ENCODE measurements at regions not wholly inside any gene's neighbourhood (a gene's known extent, or its start where the extent isn't known, plus 50 kb on each side); places are given as distances from the start of the nearest gene placed in this dataset.

DNA sequence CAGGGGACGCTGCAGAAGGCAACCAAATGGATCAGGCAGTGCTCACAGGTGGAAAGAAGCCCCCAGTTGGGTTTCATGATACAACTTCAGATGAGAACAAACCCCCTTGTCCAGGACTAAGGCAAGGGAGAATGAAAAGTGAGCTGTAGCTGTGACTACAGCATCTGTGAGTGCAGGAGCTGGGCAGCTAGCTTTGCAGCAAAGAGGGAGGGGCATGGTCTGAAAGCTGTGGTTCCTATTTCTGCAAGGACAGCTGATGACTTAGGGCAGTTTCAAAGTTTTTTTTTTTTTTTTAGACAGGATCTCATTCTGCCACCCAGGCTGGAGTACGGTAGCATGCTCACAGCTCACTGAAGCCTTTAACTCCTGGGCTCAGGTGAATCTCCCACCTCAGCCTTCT lies 1317.4 kb upstream of the DIAPH2 start:
- Histone ChIP-seq H3K4me3 (no peak overlapping the region), H3K36me3 (no peaks in the 10 kb centered on the region), H3K9me3 (no peaks in the 10 kb centered on the region), H3K27ac (no peak overlapping the region), H3K27me3 (no peaks in the 10 kb centered on the region), H3K4me1 (no peaks in the 10 kb centered on the region)
- 82 to 96% methylated on average over 2 of the region's 2 CpGs for WGBS, 2 donors
- DNase-seq (ENCODE audit: low spot score in 2 of 2): no peak
- TF ChIP-seq EP300 (IDR thresholded peaks at IDR 0.05) (no peak), POLR2A (IDR thresholded peaks at IDR 0.05) (no peak)
- TF ChIP-seq, protein P1, sequence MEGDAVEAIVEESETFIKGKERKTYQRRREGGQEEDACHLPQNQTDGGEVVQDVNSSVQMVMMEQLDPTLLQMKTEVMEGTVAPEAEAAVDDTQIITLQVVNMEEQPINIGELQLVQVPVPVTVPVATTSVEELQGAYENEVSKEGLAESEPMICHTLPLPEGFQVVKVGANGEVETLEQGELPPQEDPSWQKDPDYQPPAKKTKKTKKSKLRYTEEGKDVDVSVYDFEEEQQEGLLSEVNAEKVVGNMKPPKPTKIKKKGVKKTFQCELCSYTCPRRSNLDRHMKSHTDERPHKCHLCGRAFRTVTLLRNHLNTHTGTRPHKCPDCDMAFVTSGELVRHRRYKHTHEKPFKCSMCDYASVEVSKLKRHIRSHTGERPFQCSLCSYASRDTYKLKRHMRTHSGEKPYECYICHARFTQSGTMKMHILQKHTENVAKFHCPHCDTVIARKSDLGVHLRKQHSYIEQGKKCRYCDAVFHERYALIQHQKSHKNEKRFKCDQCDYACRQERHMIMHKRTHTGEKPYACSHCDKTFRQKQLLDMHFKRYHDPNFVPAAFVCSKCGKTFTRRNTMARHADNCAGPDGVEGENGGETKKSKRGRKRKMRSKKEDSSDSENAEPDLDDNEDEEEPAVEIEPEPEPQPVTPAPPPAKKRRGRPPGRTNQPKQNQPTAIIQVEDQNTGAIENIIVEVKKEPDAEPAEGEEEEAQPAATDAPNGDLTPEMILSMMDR (IDR thresholded peaks at IDR 0.05): no peak

DNA sequence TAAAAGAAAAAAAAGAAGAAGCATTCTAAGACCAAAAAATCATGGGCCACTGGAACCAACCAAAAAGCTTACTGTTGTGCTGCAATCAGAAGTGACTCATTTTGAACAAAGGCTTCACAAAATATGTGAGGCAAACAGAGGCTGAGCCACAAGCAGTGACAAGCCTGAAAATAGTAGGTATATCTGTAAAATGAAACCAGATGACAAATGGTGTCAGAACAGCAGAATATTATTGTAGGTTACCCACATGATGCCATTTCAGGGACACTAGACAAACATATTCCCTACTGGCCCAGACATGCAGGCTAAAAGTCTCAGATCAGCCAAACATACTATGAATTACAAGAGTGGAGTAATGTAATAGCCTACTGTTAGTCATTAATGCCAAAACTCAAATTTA lies 1301.8 kb upstream of the DIAPH2 start:
- H3K27ac ChIP-seq: no peak overlapping the region
- H3K9me3 ChIP-seq: no peaks in the 10 kb centered on the region
- DNase-seq (ENCODE audit: low spot score in 2 of 2): no peak
- H3K27me3 ChIP-seq: peaks cover 0 to 4% of the 10 kb centered on the region in 2 donors
- no peaks in the 10 kb centered on the region for H3K4me1 ChIP-seq
- TF ChIP-seq, protein P1 (IDR thresholded peaks at IDR 0.05): no peak
- TF ChIP-seq POLR2A (IDR thresholded peaks at IDR 0.05) (no peak), EP300 (IDR thresholded peaks at IDR 0.05) (no peak)
- no peaks in the 10 kb centered on the region for H3K36me3 ChIP-seq
- no peak overlapping the region for H3K4me3 ChIP-seq

DNA sequence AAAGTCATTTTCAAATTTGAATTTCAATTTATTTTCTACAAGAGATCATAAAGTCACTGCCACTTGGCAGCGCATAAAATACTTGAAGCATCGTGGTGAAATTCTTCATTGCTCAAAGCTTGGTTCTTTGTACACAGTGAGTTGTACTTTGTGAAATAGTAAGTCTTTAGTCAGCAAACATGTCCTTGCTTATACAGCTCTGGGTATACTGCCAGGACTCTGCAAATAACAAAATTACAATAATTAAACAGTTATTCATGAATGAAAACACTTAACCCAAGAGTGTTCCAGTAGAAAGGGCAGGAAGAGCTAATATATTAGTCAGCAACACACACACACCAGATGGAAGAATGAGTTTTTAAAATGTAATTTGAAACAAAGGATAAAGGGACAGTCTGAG lies 1300.9 kb upstream of the DIAPH2 start:
- no peaks in the 10 kb centered on the region for H3K4me1 ChIP-seq
- H3K27me3 ChIP-seq: no peaks in the 10 kb centered on the region
- H3K27ac ChIP-seq: no peak overlapping the region
- H3K4me3 ChIP-seq: no peak overlapping the region
- H3K36me3 ChIP-seq: no peaks in the 10 kb centered on the region
- DNase-seq (ENCODE audit: low spot score in 2 of 2): no peak
- WGBS, 2 donors: 40 to 52% methylated on average over 2 of the region's 2 CpGs
- no peaks in the 10 kb centered on the region for H3K9me3 ChIP-seq
- TF ChIP-seq POLR2A (IDR thresholded peaks at IDR 0.05): no peak
- TF ChIP-seq EP300 (IDR thresholded peaks at IDR 0.05): no peak
- TF ChIP-seq, protein P1 (IDR thresholded peaks at IDR 0.05): no peak

DNA sequence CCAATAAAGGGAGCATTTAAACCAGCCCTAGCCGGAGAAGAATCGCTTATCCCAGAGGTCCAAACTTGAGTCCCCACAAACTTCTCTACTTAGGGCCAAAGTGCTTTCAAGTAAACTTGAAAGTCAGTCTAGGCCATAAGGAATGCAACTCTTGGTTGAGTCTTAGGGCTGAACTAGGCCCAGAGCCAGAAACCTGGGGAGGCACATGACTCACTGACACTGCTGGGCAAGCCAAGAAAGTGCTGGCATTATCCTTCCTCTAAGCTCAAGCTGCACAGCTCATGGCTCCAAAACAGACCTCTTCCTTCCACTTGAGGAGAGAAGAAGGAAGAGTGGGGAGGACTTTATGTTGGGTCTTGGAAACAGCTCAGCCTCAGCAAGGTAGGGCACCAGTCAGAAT lies 1257.3 kb upstream of the DIAPH2 start:
- TF ChIP-seq POLR2A (IDR thresholded peaks at IDR 0.05) (no peak), EP300 (IDR thresholded peaks at IDR 0.05) (no peak)
- TF ChIP-seq, protein P1 (IDR thresholded peaks at IDR 0.05): no peak
- DNase-seq (ENCODE audit: low spot score in 2 of 2): no peak
- no peaks in the 10 kb centered on the region for H3K4me1 ChIP-seq
- no peak overlapping the region for H3K27ac ChIP-seq
- no peaks in the 10 kb centered on the region for H3K9me3 ChIP-seq
- H3K27me3 ChIP-seq: no peaks in the 10 kb centered on the region
- no peak overlapping the region for H3K4me3 ChIP-seq
- H3K36me3 ChIP-seq: no peaks in the 10 kb centered on the region
- 86 to 87% methylated on average over 2 of the region's 2 CpGs for WGBS, 2 donors

DNA sequence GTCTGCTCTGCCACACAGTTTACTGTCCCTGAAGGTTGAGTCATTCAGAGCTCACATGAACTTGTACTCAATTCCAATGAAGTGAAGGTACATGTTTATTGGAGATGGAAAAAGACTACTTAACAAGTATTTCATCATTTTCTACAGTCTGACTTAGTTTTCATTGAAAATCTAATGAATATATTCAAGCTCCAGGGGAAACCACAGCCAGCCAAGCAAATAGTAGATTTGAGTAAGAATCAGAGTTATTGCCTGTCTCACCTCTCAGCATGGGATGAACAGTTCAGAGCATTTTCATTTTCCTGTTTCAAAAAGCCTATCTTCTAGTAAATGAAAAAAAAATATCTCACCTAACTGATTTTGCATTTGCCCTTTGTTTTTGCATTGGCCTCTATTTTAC lies 1249.4 kb upstream of the DIAPH2 start:
- Histone ChIP-seq H3K36me3 (no peaks in the 10 kb centered on the region), H3K4me1 (no peaks in the 10 kb centered on the region), H3K9me3 (no peaks in the 10 kb centered on the region), H3K4me3 (no peak overlapping the region), H3K27ac (no peak overlapping the region), H3K27me3 (no peaks in the 10 kb centered on the region)
- no peak for DNase-seq (ENCODE audit: low spot score in 2 of 2)
- TF ChIP-seq POLR2A (IDR thresholded peaks at IDR 0.05) (no peak), EP300 (IDR thresholded peaks at IDR 0.05) (no peak)
- TF ChIP-seq, protein P1 (IDR thresholded peaks at IDR 0.05): no peak
